Middle frontal gyrus (tissue), 1 donor: ENCODE measurements at regions not wholly inside any gene's neighbourhood (a gene's known extent, or its start where the extent isn't known, plus 50 kb on each side); places are given as distances from the start of the nearest gene placed in this dataset.
"Not testable (repeated sequence)": the region's sequence is repeated elsewhere in the genome, so short reads cannot be mapped to it uniquely, and the experiment has no call there.

Experiments used
- DNase-seq: peaks from one replicate; pipeline ENCODE4 v3.0.0-alpha.2; 2015; ENCODE audit warnings: low spot score; ENCODE audit errors: extremely low spot score

DNA sequence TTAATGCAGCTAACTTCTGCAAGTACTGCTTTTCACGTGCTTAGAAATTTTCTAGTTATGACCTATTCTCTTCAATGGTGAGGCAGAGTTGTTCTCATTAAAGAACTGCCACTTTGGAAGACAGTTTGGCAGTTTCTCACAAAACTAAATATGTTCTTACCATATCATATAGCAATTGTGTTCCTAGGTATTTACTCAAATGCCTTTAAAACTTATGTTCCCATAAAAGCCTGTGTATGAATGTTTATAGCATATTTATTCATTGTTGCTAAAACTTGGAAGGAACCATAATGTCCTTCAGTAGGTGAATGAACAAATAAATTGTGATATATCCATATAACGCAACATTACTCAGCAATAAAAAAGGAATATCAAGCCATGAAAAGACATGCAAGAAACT is 555.1 kb upstream of the POT1 start:
- DNase-seq = no peak

GRCh38 chr7:125481323-125481722 is 551.7 kb upstream of the POT1 start:
- no peak for DNase-seq

DNA sequence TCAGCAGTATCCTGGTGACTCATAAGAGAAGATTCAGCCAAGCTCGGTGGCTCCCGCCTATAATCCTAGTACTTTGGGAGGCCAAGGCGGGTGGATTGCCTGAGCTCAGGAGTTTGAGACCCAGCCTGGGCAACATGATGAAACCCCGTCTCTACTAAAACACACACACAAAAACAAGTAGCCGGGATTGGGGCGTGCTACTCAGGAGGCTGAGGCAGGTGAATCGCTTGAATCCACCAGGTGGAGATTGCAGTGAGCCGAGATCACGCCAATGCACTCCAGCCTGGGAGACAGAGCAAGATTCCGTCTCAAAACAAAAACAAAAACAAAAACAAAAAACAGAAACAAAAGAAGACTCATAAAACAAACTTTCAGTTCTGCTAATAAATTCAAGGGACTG is 551.1 kb upstream of the POT1 start:
- DNase-seq = no peak

DNA sequence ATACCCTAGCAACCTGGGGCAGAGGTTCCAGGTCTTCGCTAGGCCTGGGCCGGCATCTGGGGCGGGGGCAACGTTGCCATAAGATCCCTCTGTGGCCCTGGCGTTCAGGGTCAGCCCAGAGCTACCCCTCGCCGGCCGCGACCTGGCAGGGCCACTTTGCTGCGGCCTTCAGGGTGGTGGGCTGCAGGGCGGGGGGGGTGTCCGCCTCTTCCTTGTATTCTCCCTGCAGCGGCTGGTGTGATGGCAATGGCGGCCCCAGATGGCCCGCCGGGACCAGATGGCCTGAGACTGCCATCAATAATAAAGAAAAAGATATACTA is 539.2 kb upstream of the POT1 start:
- DNase-seq = no peak

- DNase-seq = no peak
These were observed 538.6 kb upstream of the POT1 start for GRCh38 chr7:125467996-125468854.

DNA sequence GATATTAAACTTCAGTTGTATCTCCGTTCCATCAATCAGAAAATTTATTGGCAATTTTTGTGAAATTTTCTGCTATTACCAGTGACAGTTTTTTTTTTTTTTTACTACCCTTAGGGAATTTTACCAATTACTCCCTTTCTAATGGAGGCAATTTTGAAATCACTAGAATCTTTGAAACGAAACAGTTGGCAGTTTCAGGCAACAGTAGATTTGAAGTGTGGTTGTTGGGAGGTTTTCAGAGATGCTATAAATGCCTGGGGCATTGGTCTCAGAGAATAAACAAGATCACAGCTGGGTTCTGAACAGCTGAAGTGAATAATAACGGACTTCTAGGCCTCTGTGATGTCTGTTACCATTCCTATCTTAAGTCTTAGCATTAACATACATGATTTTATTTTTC is 535.9 kb upstream of the POT1 start:
- DNase-seq = no peak

- DNase-seq = no peak
These were observed 533.0 kb upstream of the POT1 start for GRCh38 chr7:125462615-125463014.

DNA sequence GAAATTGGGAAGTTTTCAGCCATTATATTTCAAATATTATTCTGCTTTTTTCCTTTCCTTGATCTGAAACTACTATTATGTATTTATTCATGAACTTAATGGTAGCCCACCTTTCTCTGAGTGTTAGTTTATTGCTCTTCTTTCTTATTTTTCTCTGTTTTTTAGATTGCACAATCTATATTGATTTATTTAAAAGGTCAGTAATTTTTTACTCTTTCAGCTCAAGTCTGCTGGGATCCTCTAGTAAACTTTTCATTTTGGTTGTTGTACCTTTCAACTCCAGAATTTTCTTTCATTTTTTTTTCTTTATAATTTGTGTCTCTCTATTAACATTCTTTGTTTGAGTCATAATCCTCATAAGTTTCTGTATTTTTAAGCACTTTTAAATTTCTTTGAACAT is 529.4 kb upstream of the POT1 start:
- DNase-seq = no peak

DNA sequence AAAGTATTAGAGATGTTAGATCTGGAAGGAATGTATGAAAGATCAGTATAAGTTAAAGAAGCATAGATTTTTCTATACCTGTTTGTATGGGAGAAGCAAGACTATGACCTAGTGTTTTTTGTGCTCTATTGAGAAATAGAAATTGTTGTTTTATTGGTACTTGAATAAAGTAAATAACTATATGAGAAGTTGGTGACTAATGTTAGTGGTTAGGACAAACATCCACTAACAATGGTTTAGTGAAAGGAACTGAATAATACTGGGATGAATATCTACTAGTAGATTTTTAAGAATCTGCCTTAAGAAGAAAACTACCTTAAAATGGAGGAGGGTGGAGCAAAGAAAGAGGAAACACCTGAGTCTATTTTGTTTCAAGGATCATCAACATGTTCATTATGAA is 521.1 kb upstream of the POT1 start:
- no peak for DNase-seq

- no peak for DNase-seq
These were observed 516.2 kb upstream of the POT1 start for GRCh38 chr7:125445836-125446235.

DNA sequence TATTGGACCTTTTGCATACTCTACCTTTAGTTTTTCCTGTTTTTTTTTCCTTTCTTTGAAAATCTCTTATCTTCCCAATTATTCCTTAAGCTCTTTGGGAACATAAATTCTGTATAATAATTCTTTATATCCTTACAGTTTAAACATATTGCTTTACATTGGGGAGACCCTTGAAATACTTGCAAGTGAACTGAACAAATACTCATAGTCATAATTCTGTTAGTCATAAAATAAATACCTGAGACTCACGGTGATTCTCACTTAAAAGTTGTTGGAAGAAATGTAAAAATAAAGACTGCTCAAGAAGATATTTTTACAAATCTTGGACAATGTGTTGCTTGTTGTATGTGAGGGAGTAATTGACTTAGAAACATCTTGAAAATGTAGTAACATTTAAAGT is 515.2 kb upstream of the POT1 start:
- DNase-seq = no peak

DNA sequence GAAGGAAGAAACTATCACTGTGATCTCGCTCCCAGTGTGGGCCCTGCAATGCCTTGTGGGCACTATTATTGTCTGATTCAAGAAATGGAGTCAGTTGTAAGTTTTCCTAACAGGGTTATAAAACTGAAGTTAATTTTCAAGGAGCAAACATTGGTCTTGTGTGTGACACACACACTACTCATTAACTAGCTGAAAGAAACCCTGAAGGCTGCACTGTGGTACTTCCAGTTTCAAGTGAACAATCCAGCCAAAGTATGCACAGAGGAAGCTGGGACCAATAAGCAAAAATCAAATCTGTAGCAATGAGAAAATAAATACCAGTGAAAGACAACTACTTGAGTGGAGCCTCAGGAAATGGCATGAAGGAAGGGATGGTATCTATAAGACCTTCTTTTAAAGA is 506.6 kb upstream of the POT1 start:
- DNase-seq = no peak

GRCh38 chr7:125431349-125431748 is 501.7 kb upstream of the POT1 start:
- DNase-seq = no peak

- DNase-seq = no peak
These were observed 500.4 kb upstream of the POT1 start for GRCh38 chr7:125430013-125430412.

DNA sequence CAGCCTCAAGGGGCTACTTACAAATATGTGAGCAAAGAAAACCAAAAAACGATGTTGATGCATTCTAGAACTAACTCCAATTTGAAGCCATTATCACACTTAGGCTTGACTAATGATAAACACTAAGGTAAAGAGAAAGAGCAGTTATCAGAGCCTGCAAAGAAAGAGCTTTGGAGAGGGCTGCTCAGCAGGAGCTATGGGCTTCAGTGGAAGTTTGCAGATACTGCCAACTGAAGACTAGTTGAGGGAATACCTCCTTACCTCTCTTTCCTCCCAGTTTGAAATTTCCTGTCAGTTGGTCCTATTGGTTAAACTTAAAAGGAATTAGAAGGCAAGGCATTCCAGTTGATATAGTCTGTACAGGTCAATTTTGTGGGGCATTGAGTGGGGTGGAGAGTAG is 498.1 kb upstream of the POT1 start:
- DNase-seq = no peak

DNA sequence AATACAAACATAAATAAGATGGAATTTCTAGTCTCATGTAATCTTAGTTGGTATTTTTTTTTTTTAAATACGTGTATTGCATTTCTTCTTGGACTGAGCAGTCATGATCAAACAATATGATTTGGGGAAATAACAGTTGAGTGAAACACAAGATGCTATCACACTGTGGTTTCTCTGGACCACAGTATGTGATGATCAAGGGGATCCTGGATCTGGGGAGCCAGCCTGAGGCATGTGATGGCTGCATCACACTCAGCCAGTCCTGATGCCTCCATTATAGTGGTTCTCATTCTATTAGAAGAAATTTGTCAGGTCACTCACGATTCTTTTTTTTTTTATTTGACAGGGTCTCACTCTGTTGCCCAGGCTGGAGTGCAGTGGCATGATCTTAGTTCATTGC is 495.9 kb upstream of the POT1 start:
- no peak for DNase-seq

DNA sequence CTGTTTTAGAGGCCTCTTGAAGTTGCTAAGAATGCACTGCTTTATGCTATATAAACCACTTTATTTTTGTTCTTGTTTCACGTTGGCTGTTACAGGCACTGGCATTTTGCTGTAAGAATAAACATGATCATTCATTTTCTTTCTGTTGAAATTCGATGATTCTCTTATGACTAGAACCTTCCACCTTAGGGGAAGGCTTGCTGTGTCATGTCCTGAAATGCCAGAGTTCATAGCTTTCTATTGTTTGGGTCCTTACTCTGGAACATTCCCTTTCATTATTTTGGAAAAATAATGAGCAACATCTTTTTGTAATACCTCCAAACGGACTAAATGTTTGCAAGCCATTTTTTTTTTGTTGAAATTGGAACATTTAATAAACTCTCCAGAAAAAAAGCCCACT is 495.1 kb upstream of the POT1 start:
- no peak for DNase-seq

GRCh38 chr7:125423458-125424155 is 494.0 kb upstream of the POT1 start:
- DNase-seq = no peak

DNA sequence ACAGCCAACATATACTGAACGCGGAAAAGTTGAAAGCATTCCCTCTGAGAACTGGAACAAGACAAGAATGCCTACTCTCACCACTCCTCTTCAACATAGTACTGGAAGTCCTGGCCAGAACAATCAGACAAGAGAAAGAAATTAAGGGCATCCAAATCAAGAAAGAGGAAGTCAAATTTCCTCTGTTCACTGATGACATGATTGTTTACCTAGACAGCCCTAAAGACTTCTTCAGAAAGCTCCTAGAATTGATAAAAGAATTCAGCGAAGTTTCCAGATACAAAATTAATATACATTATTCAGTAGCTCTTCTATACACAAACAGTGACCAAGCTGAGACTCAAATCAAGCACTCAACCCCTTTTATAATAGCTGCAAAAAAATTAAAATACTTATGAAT is 491.8 kb upstream of the POT1 start:
- DNase-seq = not testable (repeated sequence)

GRCh38 chr7:125412890-125413665 is 483.5 kb upstream of the POT1 start:
- no peak for DNase-seq

- no peak for DNase-seq
These were observed 480.3 kb upstream of the POT1 start for GRCh38 chr7:125409921-125410320.

- DNase-seq = no peak
These were observed 476.5 kb upstream of the POT1 start for GRCh38 chr7:125406111-125406510.
